Sigmoid colon (tissue), 6 donors: ENCODE measurements at regions not wholly inside any gene's neighbourhood (a gene's known extent, or its start where the extent isn't known, plus 50 kb on each side); places are given as distances from the start of the nearest gene placed in this dataset.

Experiments
- DNase-seq: peaks from one replicate; pipeline ENCODE4 v3.0.0-alpha.2; 2019
- H3K27ac ChIP-seq, 4 donors: fragments of 200-600 bp; sonication (generic); one replicate each; pipeline ENCODE4 v1.5.1; 2016 to 2019; ENCODE audit warnings: mild to moderate bottlenecking in 1 of 4
- H3K27me3 ChIP-seq, 3 donors: fragments of 200-600 bp; sonication (generic); one replicate each; pipeline ENCODE4 v1.5.1; 2019; ENCODE audit warnings: mild to moderate bottlenecking in 1 of 3
- H3K36me3 ChIP-seq, 4 donors: fragments of 200-600 bp; sonication (generic); one replicate each; pipeline ENCODE4 v1.5.1; 2016 to 2019
- H3K4me1 ChIP-seq, 4 donors: fragments of 200-600 bp; sonication (generic); one replicate each; pipeline ENCODE4 v1.5.1; 2017 to 2019
- H3K4me3 ChIP-seq, 4 donors: fragments of 200-600 bp; sonication (generic); one replicate each; pipeline ENCODE4 v1.5.1; 2017 to 2019; ENCODE audit warnings: mild to moderate bottlenecking in 2 of 4, moderate library complexity in 1 of 4
- H3K9me3 ChIP-seq, 4 donors: fragments of 200-600 bp in 3 of 4; sonication (generic) in 3 of 4; one replicate each; pipeline versions ENCODE4 v1.5.1 to v1.6.1; 2013 to 2019
- EP300 ChIP-seq, 4 donors: sonication (generic); formaldehyde crosslinking; IDR thresholded peaks; one replicate each; pipeline ENCODE4 v1.6.1; 2017; ENCODE audit warnings: antibody characterized with exemption in 4 of 4
- POLR2A ChIP-seq, 2 donors: fragments of 450-650 bp; IDR thresholded peaks; one replicate each; pipeline ENCODE4 v1.6.1; 2016; ENCODE audit warnings: antibody characterized with exemption in 2 of 2, mild to moderate bottlenecking in 2 of 2, moderate library complexity in 2 of 2
- POLR2AphosphoS5 ChIP-seq, 4 donors: sonication (generic); formaldehyde crosslinking; IDR thresholded peaks; one replicate each; pipeline ENCODE4 v1.6.1; 2017; ENCODE audit warnings: antibody characterized with exemption in 4 of 4
- WGBS, 2 donors: extraction: QIAGEN DNeasy Blood & Tissue Kit; methylation state at CpG; one replicate each; pipeline ENCODE4 v1.1.7; 2013; 5-methylcytosine and 5-hydroxymethylcytosine counted together
- intact Hi-C: fragments of 100-400 bp; cut with DNase I; formaldehyde crosslinking; loops from one replicate; pipeline ENCODE4 v1.15.1; 2023
- TF ChIP-seq, protein P1 (sequence below), 4 experiments: fragments of 450-650 bp in 3 of 4; fragments of 200-600 bp in 1 of 4; IDR thresholded peaks; one replicate each; pipeline ENCODE4 v1.5.1; 2016 to 2019; ENCODE audit warnings: antibody characterized with exemption in 4 of 4, mild to moderate bottlenecking in 3 of 4, moderate library complexity in 2 of 4
- donor health status: healthy with polysubstance abuse.
- donor health status: healthy.

DNA sequence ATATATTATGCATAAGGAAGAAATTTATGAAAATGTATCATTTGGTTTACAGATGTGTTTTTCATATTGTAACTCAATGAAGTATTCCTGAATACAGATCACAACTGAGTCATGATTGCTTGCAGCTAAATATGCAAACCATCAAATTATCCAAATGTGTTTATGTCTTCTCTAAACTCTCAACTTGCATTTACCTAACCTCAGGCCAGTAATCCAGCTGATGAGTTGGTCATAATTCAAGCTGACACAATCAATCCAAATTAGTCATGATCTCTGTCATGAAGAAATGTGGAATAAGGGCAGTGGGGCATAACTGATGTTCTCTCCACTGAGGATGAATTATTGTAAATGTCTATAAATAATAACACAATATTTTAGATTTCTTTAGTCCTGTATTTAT is 104.8 kb upstream of the CNTN1 start:
- no peak for TF ChIP-seq POLR2AphosphoS5 (IDR thresholded peaks at IDR 0.05)
- no peak overlapping the region for H3K4me3 ChIP-seq
- H3K27ac ChIP-seq = no peak overlapping the region
- no peaks in the 10 kb centered on the region for H3K27me3 ChIP-seq
- no peaks in the 10 kb centered on the region for H3K36me3 ChIP-seq
- DNase-seq = no peak
- no peaks in the 10 kb centered on the region for H3K4me1 ChIP-seq
- intact Hi-C loops = no loop called here
- H3K9me3 ChIP-seq = no peaks in the 10 kb centered on the region

- DNase-seq = no peak
Measured at GRCh38 chr12:40587970-40588369, 104.3 kb upstream of the CNTN1 start.

DNA sequence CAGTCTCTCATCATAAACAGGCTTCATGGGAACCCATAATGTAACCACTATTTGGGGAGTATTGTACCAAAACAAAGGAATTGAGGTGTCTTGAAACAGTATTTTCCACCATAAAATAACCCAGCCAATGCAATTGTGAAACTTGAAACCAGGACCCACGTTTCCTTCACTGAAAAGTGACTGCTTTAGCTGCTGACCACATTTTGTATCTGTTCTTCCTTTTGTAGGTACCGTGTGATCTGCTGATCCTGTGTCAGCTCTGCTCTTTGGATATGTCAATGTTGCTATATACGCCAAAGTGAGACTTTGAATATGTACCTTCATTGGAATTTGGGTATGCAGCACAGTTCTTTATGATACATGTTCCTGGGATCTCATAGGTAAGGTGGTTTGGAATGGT is 95.1 kb upstream of the CNTN1 start:
- 60 to 67% methylated on average over 3 of the region's 3 CpGs for WGBS, 2 donors
- H3K4me3 ChIP-seq = no peak overlapping the region
- H3K9me3 ChIP-seq = peaks cover 0 to 2% (median 0%) of the 10 kb centered on the region in 4 donors
- H3K27me3 ChIP-seq = no peaks in the 10 kb centered on the region
- H3K4me1 ChIP-seq = no peaks in the 10 kb centered on the region
- no peak overlapping the region for H3K27ac ChIP-seq
- TF ChIP-seq EP300 (IDR thresholded peaks at IDR 0.05) (no peak), POLR2AphosphoS5 (IDR thresholded peaks at IDR 0.05) (no peak), POLR2A (IDR thresholded peaks at IDR 0.05) (no peak)
- TF ChIP-seq, protein P1, sequence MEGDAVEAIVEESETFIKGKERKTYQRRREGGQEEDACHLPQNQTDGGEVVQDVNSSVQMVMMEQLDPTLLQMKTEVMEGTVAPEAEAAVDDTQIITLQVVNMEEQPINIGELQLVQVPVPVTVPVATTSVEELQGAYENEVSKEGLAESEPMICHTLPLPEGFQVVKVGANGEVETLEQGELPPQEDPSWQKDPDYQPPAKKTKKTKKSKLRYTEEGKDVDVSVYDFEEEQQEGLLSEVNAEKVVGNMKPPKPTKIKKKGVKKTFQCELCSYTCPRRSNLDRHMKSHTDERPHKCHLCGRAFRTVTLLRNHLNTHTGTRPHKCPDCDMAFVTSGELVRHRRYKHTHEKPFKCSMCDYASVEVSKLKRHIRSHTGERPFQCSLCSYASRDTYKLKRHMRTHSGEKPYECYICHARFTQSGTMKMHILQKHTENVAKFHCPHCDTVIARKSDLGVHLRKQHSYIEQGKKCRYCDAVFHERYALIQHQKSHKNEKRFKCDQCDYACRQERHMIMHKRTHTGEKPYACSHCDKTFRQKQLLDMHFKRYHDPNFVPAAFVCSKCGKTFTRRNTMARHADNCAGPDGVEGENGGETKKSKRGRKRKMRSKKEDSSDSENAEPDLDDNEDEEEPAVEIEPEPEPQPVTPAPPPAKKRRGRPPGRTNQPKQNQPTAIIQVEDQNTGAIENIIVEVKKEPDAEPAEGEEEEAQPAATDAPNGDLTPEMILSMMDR (IDR thresholded peaks at IDR 0.05) = no peak
- no peaks in the 10 kb centered on the region for H3K36me3 ChIP-seq
- no peak for DNase-seq
- intact Hi-C loops = no loop called here

More at GRCh38 chr12:40587970-40588369, 104.3 kb upstream of the CNTN1 start:
- no peak overlapping the region for H3K4me3 ChIP-seq
- H3K36me3 ChIP-seq = no peaks in the 10 kb centered on the region
- TF ChIP-seq, protein P1 (IDR thresholded peaks at IDR 0.05) = no peak
- no peak for TF ChIP-seq POLR2A (IDR thresholded peaks at IDR 0.05)
- no peak for TF ChIP-seq POLR2AphosphoS5 (IDR thresholded peaks at IDR 0.05)
- TF ChIP-seq EP300 (IDR thresholded peaks at IDR 0.05) = no peak
- WGBS, 2 donors = 83% methylated on average over 3 of the region's 3 CpGs
- intact Hi-C loops = no loop called here
- no peaks in the 10 kb centered on the region for H3K4me1 ChIP-seq
- no peak overlapping the region for H3K27ac ChIP-seq
- no peaks in the 10 kb centered on the region for H3K9me3 ChIP-seq
- H3K27me3 ChIP-seq = no peaks in the 10 kb centered on the region

GRCh38 chr12:40598073-40598472 is 94.2 kb upstream of the CNTN1 start:
- no peaks in the 10 kb centered on the region for H3K36me3 ChIP-seq
- intact Hi-C loops = no loop called here
- H3K4me3 ChIP-seq = no peak overlapping the region
- TF ChIP-seq POLR2AphosphoS5 (IDR thresholded peaks at IDR 0.05) = no peak
- no peak for TF ChIP-seq POLR2A (IDR thresholded peaks at IDR 0.05)
- no peak for TF ChIP-seq EP300 (IDR thresholded peaks at IDR 0.05)
- TF ChIP-seq, protein P1 (IDR thresholded peaks at IDR 0.05) = no peak
- no peaks in the 10 kb centered on the region for H3K27me3 ChIP-seq
- no peaks in the 10 kb centered on the region for H3K4me1 ChIP-seq
- no peak for DNase-seq
- H3K9me3 ChIP-seq = peaks cover 0 to 2% (median 0%) of the 10 kb centered on the region in 4 donors
- 85% methylated on average over 2 of the region's 2 CpGs for WGBS, 2 donors
- H3K27ac ChIP-seq = no peak overlapping the region

DNA sequence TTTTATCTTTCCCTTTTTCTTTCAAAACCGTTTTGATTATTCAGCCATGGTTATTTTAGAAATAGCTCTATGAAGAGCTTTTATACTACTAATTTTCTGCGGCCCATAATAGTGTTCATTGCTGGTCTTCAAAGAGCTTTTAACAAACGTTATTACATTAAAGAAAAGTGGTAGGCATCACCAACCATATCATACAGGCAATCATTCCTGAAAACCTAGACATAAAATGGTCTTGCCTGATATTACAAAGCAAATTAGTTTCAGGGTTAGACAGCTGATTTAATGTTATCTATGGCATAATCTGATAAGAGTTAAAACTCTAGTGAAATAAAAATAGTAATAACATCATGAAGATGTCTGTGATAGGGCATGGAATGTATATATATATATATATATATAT is 89.7 kb upstream of the CNTN1 start:
- WGBS, 2 donors = 49 to 68% methylated on average over 3 of the region's 3 CpGs
- H3K4me1 ChIP-seq = no peaks in the 10 kb centered on the region
- intact Hi-C loops = no loop called here

More for the DNA sequence above, 89.7 kb upstream of the CNTN1 start:
- TF ChIP-seq POLR2A (IDR thresholded peaks at IDR 0.05) (no peak), POLR2AphosphoS5 (IDR thresholded peaks at IDR 0.05) (no peak), EP300 (IDR thresholded peaks at IDR 0.05) (no peak)
- TF ChIP-seq, protein P1 (IDR thresholded peaks at IDR 0.05) = no peak
- Histone ChIP-seq H3K36me3 (no peaks in the 10 kb centered on the region), H3K27me3 (no peaks in the 10 kb centered on the region), H3K4me3 (no peak overlapping the region), H3K27ac (no peak overlapping the region), H3K9me3 (no peaks in the 10 kb centered on the region)
- no peak for DNase-seq
